ENCODE measurements at regions not wholly inside any gene's neighbourhood (a gene's known extent, or its start where the extent isn't known, plus 50 kb on each side); places are given as distances from the start of the nearest gene placed in this dataset.

DNA sequence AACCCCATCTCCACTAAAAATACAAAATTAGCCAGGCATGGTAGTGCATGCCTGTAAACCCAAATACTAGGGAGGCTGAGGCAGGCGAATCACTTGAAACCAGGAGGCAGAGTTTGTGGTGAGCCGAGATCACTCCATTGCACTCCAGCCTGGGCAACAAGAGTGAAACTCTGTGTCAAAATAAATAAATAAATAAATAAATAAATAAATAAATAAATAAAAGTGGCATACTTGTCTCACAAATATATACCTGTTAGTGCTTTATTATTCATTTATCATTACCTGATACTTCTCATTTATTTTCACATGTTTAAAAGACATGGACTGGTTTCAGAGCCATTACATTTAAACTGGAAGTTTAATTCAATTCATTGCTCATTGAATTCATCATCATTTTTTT lies 491.4 kb upstream of the CDH7 start:
- TF ChIP-seq, protein P1, sequence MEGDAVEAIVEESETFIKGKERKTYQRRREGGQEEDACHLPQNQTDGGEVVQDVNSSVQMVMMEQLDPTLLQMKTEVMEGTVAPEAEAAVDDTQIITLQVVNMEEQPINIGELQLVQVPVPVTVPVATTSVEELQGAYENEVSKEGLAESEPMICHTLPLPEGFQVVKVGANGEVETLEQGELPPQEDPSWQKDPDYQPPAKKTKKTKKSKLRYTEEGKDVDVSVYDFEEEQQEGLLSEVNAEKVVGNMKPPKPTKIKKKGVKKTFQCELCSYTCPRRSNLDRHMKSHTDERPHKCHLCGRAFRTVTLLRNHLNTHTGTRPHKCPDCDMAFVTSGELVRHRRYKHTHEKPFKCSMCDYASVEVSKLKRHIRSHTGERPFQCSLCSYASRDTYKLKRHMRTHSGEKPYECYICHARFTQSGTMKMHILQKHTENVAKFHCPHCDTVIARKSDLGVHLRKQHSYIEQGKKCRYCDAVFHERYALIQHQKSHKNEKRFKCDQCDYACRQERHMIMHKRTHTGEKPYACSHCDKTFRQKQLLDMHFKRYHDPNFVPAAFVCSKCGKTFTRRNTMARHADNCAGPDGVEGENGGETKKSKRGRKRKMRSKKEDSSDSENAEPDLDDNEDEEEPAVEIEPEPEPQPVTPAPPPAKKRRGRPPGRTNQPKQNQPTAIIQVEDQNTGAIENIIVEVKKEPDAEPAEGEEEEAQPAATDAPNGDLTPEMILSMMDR (IDR thresholded peaks at IDR 0.05; ENCODE audit: poor library complexity): no peak
- TF ChIP-seq EZH2 (IDR thresholded peaks at IDR 0.05; ENCODE audit: borderline replicate concordance): no peak
- no peak for TF ChIP-seq EZH2phosphoT487 (IDR thresholded peaks at IDR 0.05; ENCODE audit: low read depth, severe bottlenecking, unreplicated experiment)

Data from hepatocyte (in vitro differentiated cells).